NT2/D1 (cell line): ENCODE measurements at regions not wholly inside any gene's neighbourhood (a gene's known extent, or its start where the extent isn't known, plus 50 kb on each side); places are given as distances from the start of the nearest gene placed in this dataset.

Source experiments
- DNase-seq: peaks from one replicate; pipeline ENCODE4 v3.0.0-alpha.2; 2011; ENCODE audit warnings: low read depth, low spot score
- H3K27me3 ChIP-seq: 2 replicates; pipeline ENCODE4 v1.6.0; 2011; ENCODE audit warnings: mild to moderate bottlenecking; ENCODE audit not compliant: insufficient read length, insufficient read depth
- H3K36me3 ChIP-seq: 2 replicates; pipeline ENCODE4 v1.6.1; 2011; ENCODE audit warnings: mild to moderate bottlenecking, low read length, mixed read lengths; ENCODE audit not compliant: insufficient read depth, insufficient read length
- H3K4me1 ChIP-seq: 2 replicates; pipeline ENCODE4 v1.5.1; 2011; ENCODE audit not compliant: insufficient read depth, insufficient read length
- H3K4me3 ChIP-seq: 2 replicates; pipeline ENCODE4 v1.5.1; 2011; ENCODE audit warnings: low read depth; ENCODE audit not compliant: insufficient read length
- H3K9ac ChIP-seq: 2 replicates; pipeline ENCODE4 v1.6.0; 2011; ENCODE audit warnings: low read depth; ENCODE audit not compliant: insufficient read length
- H3K9me3 ChIP-seq: 2 replicates; pipeline ENCODE4 v1.5.1; 2011; ENCODE audit warnings: mild to moderate bottlenecking, low read length; ENCODE audit not compliant: insufficient read depth
- SUZ12 ChIP-seq: IDR thresholded peaks from 2 replicates; pipeline ENCODE4 v1.6.1; 2011; ENCODE audit not compliant: insufficient read length, insufficient read depth; ENCODE audit errors: extremely low read depth
- YY1 ChIP-seq: IDR thresholded peaks from 2 replicates; pipeline ENCODE4 v1.6.1; 2011; ENCODE audit not compliant: insufficient read length, insufficient read depth
- ZNF274 ChIP-seq: IDR thresholded peaks from 2 replicates; pipeline ENCODE4 v1.6.1; 2011; ENCODE audit warnings: mild to moderate bottlenecking, low read depth, low read length

GRCh38 chr15:62913246-62913645, 129.3 kb upstream of the TPM1 start:
- no peaks in the 10 kb centered on the region for H3K36me3 ChIP-seq
- no peaks in the 10 kb centered on the region for H3K27me3 ChIP-seq
- peaks cover 27% of the 10 kb centered on the region for H3K9me3 ChIP-seq
- H3K9ac ChIP-seq: no peak overlapping the region
- no peak overlapping the region for H3K4me3 ChIP-seq
- peaks cover 12% of the 10 kb centered on the region for H3K4me1 ChIP-seq
- no peak for TF ChIP-seq SUZ12
- no peak for TF ChIP-seq YY1
- no peak for TF ChIP-seq ZNF274
- DNase-seq: no peak

DNA sequence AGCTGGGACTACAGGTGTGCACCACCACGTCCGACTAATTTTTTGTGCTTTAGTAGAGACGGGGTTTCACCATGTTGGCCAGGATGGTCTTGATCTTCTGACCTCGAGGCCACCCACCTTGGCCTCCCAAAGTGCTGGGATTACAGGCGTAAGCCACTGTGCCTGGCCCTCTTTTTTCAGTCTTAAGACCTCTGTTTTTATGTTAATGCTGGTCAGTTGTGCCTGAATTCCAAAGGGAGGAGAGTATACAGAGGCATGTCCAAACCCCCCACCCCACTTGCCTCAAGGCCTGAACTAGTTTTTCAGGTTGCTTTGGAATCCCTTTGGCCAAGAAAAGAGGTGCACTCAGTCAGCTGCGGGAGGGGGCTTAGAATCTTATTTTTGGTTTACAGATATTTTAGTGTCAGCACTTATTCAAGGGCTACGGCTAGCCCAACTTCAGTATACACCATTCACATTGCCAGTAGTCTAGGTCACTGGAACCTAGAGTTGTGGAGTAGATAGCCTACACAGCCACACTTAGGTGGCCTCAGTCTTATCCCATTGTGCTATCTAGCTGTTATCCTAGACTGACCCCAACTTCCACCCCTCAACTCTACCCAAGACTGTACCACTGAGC, 128.0 kb upstream of the TPM1 start:
- no peak for TF ChIP-seq YY1
- TF ChIP-seq SUZ12: no peak
- TF ChIP-seq ZNF274: no peak
- Histone ChIP-seq H3K9me3 (peaks cover 19% of the 10 kb centered on the region), H3K4me3 (no peak overlapping the region), H3K4me1 (peaks cover 12% of the 10 kb centered on the region), H3K9ac (peak overlapping the region; percentile 23), H3K27me3 (no peaks in the 10 kb centered on the region), H3K36me3 (no peaks in the 10 kb centered on the region)
- DNase-seq: peak; percentile 85

GRCh38 chr15:62920682-62921502, 121.7 kb upstream of the TPM1 start:
- Histone ChIP-seq H3K27me3 (no peaks in the 10 kb centered on the region), H3K9me3 (peaks cover 19% of the 10 kb centered on the region), H3K4me3 (no peak overlapping the region), H3K36me3 (no peaks in the 10 kb centered on the region), H3K4me1 (no peaks in the 10 kb centered on the region), H3K9ac (no peak overlapping the region)
- no peak for DNase-seq
- no peak for TF ChIP-seq YY1
- TF ChIP-seq SUZ12: no peak
- no peak for TF ChIP-seq ZNF274

DNA sequence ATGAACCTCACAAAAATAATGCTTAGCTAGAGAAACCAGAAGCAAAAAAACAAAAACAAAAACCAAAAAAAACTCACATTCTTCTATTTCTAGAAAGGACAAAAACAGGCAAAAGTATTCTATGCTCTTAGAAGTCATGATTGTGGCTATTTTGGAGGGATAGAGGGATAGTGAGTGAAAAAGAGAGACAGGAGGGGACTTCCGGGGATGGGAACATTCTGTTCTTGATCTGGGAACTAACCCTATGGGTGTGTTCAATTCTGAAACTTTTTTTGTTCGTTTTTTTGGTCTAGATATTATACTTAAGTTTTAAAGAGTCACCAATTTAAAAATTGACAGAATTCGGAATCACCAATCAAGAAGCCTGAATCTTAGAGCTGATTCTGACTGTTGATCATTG, 120.0 kb upstream of the TPM1 start:
- no peak for DNase-seq
- Histone ChIP-seq H3K36me3 (no peaks in the 10 kb centered on the region), H3K4me1 (no peaks in the 10 kb centered on the region), H3K9ac (no peak overlapping the region), H3K4me3 (no peak overlapping the region), H3K9me3 (peaks cover 4% of the 10 kb centered on the region), H3K27me3 (no peaks in the 10 kb centered on the region)
- TF ChIP-seq SUZ12: no peak
- TF ChIP-seq YY1: no peak

- Histone ChIP-seq H3K4me3 (no peak overlapping the region), H3K9ac (no peak overlapping the region), H3K36me3 (no peaks in the 10 kb centered on the region), H3K9me3 (no peaks in the 10 kb centered on the region), H3K27me3 (no peaks in the 10 kb centered on the region), H3K4me1 (no peaks in the 10 kb centered on the region)
- TF ChIP-seq YY1 (no peak), ZNF274 (no peak), SUZ12 (no peak)
- DNase-seq: no peak
These were observed 116.7 kb upstream of the TPM1 start for GRCh38 chr15:62925875-62926274.

DNA sequence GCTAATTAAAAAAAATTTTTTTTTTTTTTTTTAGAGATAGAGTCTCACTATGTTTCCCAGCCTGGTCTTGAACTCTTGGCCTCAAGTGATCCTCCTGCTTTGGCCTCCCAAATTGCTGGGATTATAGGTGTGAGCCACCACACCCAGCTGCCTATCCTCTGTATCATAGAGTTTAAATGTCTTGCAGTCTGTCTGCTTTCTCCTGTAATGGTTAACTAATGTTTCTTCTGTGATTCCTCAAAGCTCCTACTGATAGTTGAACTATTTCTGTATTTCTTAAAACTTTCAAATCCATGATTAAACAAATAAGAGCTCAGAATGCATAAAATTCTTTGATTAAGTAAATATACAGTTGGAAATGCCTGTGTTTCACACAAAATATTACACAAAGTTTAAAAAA, 115.4 kb upstream of the TPM1 start:
- no peak for DNase-seq
- Histone ChIP-seq H3K27me3 (no peaks in the 10 kb centered on the region), H3K36me3 (no peaks in the 10 kb centered on the region), H3K4me3 (no peak overlapping the region), H3K9me3 (no peaks in the 10 kb centered on the region), H3K4me1 (no peaks in the 10 kb centered on the region), H3K9ac (no peak overlapping the region)
- TF ChIP-seq ZNF274 (no peak), YY1 (no peak), SUZ12 (no peak)

- Histone ChIP-seq H3K36me3 (no peaks in the 10 kb centered on the region), H3K9me3 (no peaks in the 10 kb centered on the region), H3K4me3 (no peak overlapping the region), H3K27me3 (no peaks in the 10 kb centered on the region), H3K4me1 (no peaks in the 10 kb centered on the region), H3K9ac (no peak overlapping the region)
- DNase-seq: no peak
- TF ChIP-seq YY1 (no peak), ZNF274 (no peak), SUZ12 (no peak)
These were observed 114.7 kb upstream of the TPM1 start for GRCh38 chr15:62927836-62928235.
